DMS 273 treated with DMSO at 0.1 percent for 48 hours (cell line): ENCODE measurements at regions not wholly inside any gene's neighbourhood (a gene's known extent, or its start where the extent isn't known, plus 50 kb on each side); places are given as distances from the start of the nearest gene placed in this dataset.

ENCODE experiments used
- DNase-seq: peaks from one replicate; lab custom pipeline; 2025; lab: John Stamatoyannopoulos, UW

DNA sequence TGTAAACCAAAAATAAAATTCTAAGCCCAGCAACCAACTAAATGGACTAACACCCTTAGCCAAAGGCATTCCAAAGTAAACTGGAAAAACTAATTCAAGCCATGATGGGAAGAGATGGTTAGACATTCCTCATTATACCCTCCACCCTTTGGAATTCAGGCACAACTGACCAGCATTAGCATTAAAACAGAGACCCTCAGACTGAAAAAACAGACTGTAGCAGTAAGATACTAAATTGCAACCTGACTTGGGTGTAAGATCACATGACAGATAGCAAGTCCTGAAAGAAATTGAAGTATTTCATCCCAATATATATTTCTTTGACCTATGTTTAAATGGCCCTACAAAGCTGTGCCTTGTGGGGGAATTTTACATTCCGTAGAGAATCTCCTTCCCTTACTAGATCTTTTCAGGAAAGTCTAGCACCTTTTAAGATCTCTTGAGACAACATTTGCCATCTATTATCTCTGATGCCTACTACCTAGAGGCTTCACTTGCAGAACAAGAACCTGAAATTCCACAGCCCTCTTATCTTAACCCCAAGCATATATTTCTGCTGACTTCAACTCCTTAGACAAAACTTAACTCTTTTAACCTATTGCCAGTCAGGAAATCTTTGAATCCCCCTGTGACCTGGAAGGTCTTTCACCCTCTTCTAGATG, 750.2 kb upstream of the IGFBP3 start:
- DNase-seq = no peak

DNA sequence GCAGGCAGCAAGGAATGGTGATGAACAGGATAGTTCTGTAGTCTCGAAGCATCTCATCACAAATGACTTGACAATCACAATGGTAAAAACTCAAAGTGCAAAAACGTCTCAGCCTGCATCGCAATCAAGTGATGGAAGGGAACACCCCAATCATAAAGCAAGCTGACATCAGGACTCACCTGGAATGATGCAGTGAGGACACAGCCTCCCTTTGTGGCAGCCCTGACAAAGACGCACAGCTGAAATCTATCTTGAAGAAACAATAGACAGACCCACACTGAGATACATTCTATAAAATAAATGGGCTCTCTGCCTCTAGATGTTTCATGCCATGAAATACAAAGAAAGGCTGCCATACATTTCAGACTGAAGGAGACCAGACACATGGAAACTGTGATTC, 748.0 kb upstream of the IGFBP3 start:
- DNase-seq = no peak

DNA sequence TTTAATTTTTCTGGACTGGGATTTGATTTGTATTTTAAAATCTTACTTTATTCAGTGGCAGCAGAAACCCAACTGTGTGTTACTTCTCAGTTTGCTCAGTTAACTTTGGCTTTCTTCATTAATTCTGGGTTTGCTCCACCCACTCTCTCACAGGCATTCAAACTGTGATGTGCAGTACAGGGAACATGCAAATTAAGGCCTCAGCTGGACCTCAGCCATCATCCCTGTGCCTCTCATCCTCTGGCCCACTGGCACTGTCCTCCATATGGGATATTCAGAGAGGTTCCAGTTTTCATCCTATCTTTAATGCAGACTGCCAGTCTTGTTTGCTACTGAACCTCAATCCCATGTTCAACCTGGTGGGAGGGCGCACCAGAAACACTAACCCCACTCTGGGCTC, 743.4 kb upstream of the IGFBP3 start:
- DNase-seq = no peak

DNA sequence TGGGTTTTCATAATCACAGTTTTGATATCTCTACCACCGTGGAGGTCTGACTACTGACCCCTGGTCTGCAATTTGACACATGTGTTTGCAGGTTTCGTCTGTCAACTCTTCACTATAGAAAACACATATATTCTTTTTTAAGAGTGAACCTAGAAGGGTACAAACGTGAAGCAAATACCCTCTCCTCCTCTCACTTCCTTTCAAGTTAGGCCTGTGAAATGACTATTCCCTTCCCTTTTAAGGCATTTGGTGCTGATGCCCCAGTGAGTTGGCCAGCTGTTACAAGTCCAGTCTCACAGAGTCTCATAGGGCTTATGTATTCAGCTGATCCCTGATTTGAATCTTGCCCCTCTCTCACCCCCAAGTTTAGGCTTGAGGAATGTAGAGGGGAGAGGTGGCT, 742.0 kb upstream of the IGFBP3 start:
- no peak for DNase-seq

- no peak for DNase-seq
These were observed 740.4 kb upstream of the IGFBP3 start for GRCh38 chr7:46661431-46661830.

DNA sequence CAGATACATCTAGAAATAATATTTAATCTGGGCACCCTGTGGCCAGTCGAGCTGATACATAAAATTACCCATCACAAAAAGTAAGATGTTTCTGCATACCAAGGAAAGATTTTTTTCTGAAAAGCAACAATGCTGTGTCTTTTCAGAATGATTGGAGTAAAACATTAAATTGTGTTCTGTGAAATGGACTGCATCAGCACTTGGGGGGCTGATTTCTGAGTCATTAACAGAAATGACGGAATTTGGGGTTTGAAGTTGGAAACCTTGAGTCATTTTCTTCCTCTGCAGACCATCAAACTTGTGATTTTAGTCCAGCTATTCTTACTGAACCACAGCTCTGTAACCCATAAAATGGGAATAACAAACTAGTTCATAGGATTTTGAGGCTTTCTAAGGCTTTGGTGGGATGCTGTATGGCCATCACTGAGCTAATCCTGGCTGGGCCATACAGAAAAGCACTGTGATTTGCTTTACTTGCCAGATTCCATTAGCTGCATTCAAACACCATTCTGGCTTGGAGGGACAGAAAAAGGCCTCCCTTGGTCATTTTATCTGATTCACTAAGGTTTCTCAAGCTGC, 739.4 kb upstream of the IGFBP3 start:
- no peak for DNase-seq

DNA sequence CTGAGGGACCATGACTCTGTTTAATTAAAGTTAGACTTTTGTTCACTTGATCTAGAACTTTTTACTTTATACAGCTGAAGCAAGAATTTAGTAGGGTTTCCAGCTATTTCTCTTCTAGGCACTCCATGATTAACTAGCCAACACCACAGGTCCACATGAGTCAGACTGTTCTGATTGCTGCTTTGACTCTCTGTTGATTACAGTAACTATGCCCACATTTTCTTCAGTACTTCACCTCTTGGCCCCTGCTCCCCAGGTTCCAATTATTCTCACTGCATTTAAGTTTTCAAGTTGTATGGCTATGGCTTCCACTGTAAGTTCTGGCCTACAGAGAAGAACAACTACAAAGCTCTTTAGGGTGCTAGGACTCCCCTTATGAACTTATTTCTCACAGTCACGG, 737.2 kb upstream of the IGFBP3 start:
- DNase-seq = no peak

DNA sequence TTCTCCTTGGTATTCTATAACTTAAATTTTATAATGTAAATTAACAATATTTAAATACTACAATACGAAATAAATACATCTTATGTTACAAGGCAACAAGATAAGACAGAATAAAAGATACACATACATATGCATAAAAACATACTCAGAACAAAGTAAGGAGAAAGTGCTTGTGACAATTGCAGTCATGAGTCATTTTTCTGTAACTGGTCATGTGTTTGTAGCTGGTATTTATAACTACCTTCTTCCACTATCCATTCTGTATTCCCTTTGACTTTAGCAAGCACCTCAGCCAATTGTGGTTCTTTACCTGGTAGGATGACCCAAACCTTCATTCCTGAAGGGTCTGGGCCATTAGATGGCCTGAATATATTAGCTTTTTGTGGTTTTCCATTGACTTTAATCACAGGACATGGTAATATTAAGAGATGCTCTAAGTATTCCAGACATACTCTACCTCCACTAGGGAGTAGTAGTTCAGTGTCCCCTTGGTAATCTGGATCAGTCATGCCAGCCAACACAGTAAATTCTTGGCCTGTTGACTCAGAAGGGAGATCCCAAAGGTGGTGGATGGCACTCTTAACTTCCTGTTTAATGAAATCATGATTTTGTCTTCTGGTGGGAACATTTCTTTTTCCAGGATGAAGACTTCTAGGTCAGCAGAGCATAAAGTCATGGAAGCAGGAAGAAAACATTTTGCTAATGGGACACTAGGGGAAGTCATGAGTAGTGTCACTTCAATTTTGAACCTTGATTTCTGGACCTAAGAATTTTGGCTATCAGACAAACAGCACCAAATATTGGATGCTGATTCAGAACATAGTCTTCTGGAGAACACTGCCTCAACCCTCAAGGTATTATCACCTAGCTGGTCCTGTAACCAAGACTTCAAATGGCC, 733.7 kb upstream of the IGFBP3 start:
- DNase-seq = no peak

- no peak for DNase-seq
These were observed 732.8 kb upstream of the IGFBP3 start for GRCh38 chr7:46653848-46654247.

DNA sequence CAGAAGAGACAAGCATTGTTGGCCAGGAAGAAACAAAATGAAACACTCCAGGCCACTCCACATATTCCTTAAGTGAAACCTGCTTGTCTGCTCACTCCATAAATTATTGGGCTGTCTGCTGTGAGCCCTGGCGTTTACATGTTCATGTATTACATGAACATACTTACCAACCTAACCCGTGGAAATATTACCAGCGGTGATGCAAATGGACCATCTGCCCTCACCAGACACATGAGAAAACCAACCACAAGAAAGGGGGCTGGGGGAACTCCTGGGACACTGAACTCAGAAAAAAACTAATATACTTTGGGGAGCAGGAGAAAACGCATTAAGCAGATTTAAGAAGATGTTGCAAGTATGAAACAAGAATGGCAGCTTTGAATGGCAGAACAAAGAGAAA, 731.2 kb upstream of the IGFBP3 start:
- no peak for DNase-seq

DNA sequence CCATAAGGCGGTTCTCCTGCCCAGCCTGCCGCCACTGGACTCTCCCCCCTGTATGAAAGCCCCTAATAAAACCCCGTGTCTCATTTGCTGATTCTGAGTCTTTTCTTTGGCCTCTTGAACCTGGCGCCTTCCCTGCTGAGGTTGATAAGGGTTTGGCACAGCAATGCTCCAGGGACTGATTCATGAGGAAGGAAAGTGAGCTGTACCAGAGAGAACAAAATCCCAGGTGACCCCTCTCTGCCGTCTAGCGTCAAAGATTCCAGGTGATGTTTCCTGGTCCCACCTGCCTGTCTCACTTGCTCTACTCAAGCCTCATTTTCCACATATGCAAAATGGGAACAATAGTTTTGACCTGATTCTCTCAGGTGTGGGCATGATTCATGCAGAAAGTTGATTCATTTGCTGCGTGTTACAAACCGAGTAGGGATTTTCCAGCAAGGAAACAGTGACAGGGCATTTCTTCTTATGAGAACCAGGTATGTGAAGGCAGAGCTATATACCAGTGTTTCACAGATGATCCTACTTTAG, 730.6 kb upstream of the IGFBP3 start:
- DNase-seq = no peak

DNA sequence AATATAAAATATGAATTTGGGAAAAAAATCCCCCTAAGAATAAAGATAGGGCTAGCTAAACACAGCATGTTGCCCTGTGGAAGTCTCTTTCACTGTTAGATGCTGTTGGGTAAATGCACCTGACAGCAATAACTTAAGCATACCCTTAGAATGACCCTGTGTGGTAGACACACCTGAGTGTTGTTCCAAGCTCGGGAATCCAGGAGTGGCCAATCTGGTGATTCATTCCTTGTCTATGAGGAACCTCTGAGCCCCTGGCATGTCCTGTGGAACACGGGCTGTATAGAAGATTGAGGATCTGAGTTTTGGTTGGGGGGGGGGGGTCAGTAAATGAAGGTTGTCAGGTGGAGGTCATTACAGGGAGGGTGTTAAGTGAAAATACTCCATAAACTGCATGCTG, 730.0 kb upstream of the IGFBP3 start:
- DNase-seq = no peak

GRCh38 chr7:46649876-46650275, 728.8 kb upstream of the IGFBP3 start:
- no peak for DNase-seq

DNA sequence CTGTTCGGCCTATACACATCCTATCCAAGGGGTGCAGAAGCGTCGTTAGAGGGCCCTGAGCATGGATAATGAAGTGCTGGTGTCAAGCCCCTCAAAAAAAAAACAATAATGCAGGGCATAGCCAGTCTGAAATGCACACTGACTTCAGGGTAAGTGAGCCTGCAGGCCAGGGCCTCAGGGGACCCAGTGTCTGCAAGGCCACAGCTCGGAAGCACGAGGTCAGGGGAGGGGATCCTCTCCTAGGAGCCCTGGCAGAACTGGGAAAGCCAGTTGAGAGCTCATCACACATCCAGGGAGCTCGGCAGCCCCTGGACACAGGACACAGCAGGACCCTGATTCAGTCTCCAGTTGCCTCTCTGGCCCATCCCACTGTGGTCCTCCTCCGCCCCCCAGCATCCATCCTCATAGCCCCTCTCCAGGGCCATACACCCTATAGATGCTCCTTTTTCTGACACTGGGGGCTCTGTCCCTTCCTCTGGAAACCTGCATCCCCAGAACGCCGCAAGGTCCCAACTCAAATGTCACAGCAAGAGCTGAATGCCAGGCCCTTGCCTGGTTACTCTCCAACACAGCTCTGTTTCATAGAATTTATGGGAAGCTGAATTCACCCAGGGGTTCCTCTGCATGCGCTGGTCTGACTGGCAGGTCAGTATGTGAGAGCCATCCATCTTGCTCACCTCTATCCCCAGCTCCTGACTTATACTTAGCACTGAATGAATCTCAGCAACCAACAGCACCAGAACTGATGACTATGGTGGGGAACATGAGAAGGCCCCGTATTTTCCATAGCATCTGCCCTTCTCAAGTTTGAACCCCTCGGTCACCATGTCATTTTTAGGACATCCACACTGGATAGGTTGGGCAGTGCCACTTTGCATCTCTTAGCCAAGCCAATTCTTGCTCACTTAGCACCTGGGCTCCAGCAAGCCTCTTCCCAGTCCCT, 717.0 kb upstream of the IGFBP3 start:
- no peak for DNase-seq

DNA sequence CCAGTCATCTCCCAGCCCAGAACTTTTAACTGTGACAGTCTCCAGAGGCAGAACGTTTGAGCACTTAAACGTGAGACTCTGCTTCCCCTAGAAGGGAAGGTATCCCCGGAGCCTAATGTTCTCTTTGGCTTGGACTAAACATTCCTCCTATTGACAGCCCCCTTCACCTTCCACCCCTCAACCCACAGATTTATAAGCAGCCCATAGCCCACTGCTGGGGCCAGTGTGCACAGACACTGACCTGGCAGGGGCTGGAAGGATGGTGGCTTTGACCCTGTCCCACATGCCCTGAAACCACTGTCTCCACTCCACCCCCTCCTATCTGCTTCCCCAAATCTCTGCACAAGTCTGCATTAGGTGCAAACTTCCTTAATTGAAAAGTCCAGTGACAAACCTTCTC, 715.0 kb upstream of the IGFBP3 start:
- no peak for DNase-seq

- no peak for DNase-seq
These were observed 712.7 kb upstream of the IGFBP3 start for GRCh38 chr7:46633630-46634240.

- no peak for DNase-seq
These were observed 712.1 kb upstream of the IGFBP3 start for GRCh38 chr7:46633200-46633599.

DNA sequence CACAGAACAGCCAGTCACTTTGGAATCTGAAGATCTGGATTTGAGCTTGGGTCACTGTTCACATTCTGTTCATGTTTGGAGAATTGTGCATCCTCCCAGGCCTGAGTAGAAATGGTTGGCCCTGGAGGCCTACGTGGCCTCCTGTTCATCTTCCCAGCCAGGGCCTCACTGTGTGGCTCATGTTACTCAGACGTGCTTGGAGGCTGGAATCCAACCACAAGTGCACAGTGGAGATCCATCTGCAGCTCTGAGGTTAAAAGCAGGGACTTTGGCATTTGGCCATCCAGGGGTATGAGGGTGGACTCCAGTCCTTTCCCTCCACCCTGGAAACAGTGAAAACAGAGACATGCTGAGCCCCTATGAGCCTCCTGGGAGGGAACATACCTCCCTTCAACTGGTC, 709.0 kb upstream of the IGFBP3 start:
- DNase-seq = peak; percentile 52

DNA sequence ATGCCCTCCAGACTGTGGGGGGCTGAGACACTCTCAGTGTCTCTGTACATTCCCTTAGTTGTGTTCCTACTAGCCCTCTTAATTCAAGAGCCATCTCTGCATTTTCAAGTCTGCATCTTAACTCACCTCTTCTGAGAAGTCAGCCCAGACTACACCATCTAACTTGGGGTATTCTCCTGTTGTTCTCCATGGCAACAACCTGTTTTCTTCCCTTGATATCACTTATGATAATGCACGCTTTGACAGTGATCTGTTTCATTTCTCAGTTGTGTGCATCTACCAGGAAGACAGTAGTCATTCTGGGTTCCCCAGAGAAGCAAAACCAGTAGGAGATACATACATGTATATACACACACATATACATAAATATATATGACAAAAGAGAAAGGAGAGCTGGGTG, 707.3 kb upstream of the IGFBP3 start:
- no peak for DNase-seq

DNA sequence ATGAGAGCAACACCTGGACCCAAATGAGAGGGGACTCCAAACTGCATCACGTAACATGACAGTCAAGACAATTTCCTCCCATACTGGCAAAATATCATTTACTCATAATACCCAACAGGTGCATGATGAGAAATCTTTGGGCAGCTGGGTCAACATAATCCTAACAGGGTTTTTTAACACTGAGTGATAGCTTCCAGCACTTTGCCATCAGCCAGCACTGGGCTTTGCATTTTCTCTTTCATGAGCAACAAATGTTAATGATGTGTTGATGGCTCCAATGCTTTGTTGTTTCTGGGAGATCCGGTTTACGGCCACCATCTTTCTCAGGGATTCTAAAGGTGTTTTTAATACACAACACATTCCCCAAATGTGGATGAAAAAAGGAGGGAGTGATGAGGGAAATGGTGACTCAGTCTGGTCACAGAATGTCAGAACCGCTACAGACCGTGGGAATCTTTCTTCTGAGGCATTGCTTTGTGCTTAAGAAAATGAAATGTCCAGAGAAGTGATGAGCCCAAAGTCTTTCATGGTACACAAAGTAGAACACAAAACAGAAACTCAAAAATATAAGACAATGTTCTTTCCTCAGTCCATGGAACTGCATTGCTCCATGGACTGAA, 705.7 kb upstream of the IGFBP3 start:
- no peak for DNase-seq

- DNase-seq = no peak
These were observed 705.2 kb upstream of the IGFBP3 start for GRCh38 chr7:46626261-46626660.
